Brain microvascular endothelial cell (primary cell): ENCODE measurements at regions not wholly inside any gene's neighbourhood (a gene's known extent, or its start where the extent isn't known, plus 50 kb on each side); places are given as distances from the start of the nearest gene placed in this dataset.

Experiments used
- DNase-seq: peaks from one replicate; pipeline ENCODE4 v3.0.0-alpha.2; 2020
- H3K27ac ChIP-seq: fragments of 250-450 bp; sonication (Bioruptor Pico); 2 replicates; pipeline ENCODE4 v1.5.1; 2020; ENCODE audit warnings: mild to moderate bottlenecking, moderate library complexity
- H3K27me3 ChIP-seq: fragments of 250-450 bp; sonication (Bioruptor Pico); replicated peaks from 2 replicates; pipeline ENCODE4 v1.5.1; 2020; ENCODE audit warnings: mild to moderate bottlenecking
- H3K36me3 ChIP-seq: fragments of 250-450 bp; sonication (Bioruptor Pico); replicated peaks from 2 replicates; pipeline ENCODE4 v1.5.1; 2020; ENCODE audit warnings: mild to moderate bottlenecking
- H3K4me3 ChIP-seq: 2 replicates; pipeline ENCODE4 v1.5.1; 2011; ENCODE audit warnings: low read depth, mild to moderate bottlenecking, control low read depth, low read length, moderate library complexity
- CTCF ChIP-seq: IDR thresholded peaks from 2 replicates; pipeline ENCODE4 v1.5.1; 2011; ENCODE audit warnings: low read depth, mild to moderate bottlenecking, moderate library complexity, low read length, control low read depth, inconsistent platforms; ENCODE audit errors: missing control alignments
- in situ Hi-C: cut with HindIII; loops from 2 replicates; pipeline ENCODE4 v1.10.0; 2017; ENCODE audit warnings: low sequenced_read_pairs, low pct_ligation_motif_present

DNA sequence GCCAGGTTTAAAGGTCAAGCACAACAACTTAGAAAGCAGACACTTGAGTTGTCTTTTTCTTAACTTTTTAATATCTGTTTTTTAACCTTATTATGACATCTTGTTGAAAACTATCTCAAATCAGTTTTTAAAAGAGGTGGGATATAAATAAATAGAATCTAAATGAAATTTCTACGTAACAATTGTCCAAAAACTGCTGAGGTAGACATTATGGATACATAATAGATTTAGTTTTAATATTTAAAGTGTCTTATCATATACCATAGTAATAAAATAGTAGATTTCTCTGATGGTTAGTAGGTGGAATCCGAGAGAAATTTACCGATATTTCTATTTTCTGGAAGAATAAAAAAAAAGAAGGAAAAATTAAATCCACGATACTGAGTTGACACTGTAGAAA is 113.9 kb upstream of the MMS22L start:
- Histone ChIP-seq H3K27ac (no peak overlapping the region), H3K36me3 (no peaks in the 10 kb centered on the region), H3K27me3 (no peaks in the 10 kb centered on the region), H3K4me3 (no peak overlapping the region)
- no peak for DNase-seq
- TF ChIP-seq CTCF: no peak
- in situ Hi-C loops: no loop called here

GRCh38 chr6:97399208-97399607 is 116.2 kb upstream of the MMS22L start:
- H3K27me3 ChIP-seq: no peaks in the 10 kb centered on the region
- in situ Hi-C loops: no loop called here
- no peak for TF ChIP-seq CTCF
- DNase-seq: no peak
- H3K27ac ChIP-seq: no peak overlapping the region
- no peak overlapping the region for H3K4me3 ChIP-seq
- H3K36me3 ChIP-seq: no peaks in the 10 kb centered on the region

DNA sequence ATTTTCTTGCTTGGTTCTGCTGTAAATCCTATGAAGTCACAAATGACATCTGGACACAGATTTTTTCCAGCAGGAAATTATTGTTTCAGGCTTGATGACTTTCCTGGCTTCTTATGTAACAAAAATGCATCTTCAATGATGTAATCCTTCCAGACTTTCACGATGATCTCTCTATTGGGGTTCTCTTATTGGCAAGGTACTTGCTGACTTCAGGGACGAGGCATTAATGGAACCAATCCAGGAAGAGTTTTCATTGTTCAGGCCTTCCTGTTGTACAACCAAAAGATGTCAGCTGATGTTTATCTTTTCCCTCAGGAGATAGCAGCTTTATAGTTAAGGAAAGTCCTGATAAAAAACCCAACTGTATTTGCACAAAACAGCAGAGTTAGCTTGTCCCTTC is 118.5 kb upstream of the MMS22L start:
- TF ChIP-seq CTCF: no peak
- no peak overlapping the region for H3K4me3 ChIP-seq
- no peaks in the 10 kb centered on the region for H3K36me3 ChIP-seq
- in situ Hi-C loops: no loop called here
- no peak overlapping the region for H3K27ac ChIP-seq
- peak; percentile 7 for DNase-seq
- no peaks in the 10 kb centered on the region for H3K27me3 ChIP-seq

GRCh38 chr6:97405818-97406409 is 122.9 kb upstream of the MMS22L start:
- no peak overlapping the region for H3K27ac ChIP-seq
- no peak for DNase-seq
- H3K4me3 ChIP-seq: no peak overlapping the region
- no peaks in the 10 kb centered on the region for H3K27me3 ChIP-seq
- no peaks in the 10 kb centered on the region for H3K36me3 ChIP-seq
- TF ChIP-seq CTCF: no peak
- in situ Hi-C loops: no loop called here

DNA sequence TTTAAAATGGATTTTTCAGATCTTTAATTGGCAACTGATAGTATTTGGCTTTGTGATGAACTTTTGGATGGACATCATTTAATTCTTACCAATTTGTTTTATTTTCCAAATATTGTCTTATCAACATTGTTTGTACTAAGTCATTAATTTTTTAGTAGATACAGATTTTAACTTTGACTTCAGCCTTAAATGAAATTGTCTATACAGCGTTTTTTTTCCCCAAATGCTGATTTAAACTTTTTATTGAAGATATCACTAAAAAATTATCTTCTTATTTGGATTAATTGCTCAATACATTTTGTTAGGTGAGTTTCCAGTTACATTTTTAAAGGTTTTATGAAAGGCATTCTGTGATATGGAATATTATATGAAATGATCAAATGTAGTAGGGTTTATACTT is 123.6 kb upstream of the MMS22L start:
- Histone ChIP-seq H3K27ac (no peak overlapping the region), H3K27me3 (no peaks in the 10 kb centered on the region), H3K4me3 (no peak overlapping the region), H3K36me3 (no peaks in the 10 kb centered on the region)
- no peak for DNase-seq
- TF ChIP-seq CTCF: no peak
- in situ Hi-C loops: no loop called here

GRCh38 chr6:97411610-97412009 is 128.6 kb upstream of the MMS22L start:
- no peak for TF ChIP-seq CTCF
- in situ Hi-C loops: no loop called here

More at GRCh38 chr6:97411610-97412009, 128.6 kb upstream of the MMS22L start:
- DNase-seq: no peak
- Histone ChIP-seq H3K27ac (no peak overlapping the region), H3K36me3 (no peaks in the 10 kb centered on the region), H3K4me3 (no peak overlapping the region), H3K27me3 (no peaks in the 10 kb centered on the region)
